H9 (cell line): ENCODE measurements at regions not wholly inside any gene's neighbourhood (a gene's known extent, or its start where the extent isn't known, plus 50 kb on each side); places are given as distances from the start of the nearest gene placed in this dataset.

Experiments
- DNase-seq: peaks from one replicate; pipeline ENCODE4 v3.0.0-alpha.2; 2017
- H2AFZ ChIP-seq: one replicate; pipeline ENCODE4 v1.6.1; 2013; ENCODE audit warnings: mild to moderate bottlenecking, low read length, control low read depth, moderate library complexity
- H2AK5ac ChIP-seq: 2 replicates; pipeline ENCODE4 v1.6.1; 2013; ENCODE audit warnings: low read length, control low read depth, mixed read lengths; ENCODE audit not compliant: insufficient read length
- H2BK120ac ChIP-seq: one replicate; pipeline ENCODE4 v1.6.1; 2013; ENCODE audit warnings: low read depth, mild to moderate bottlenecking, low read length, control low read depth, inconsistent platforms; ENCODE audit not compliant: poor library complexity, severe bottlenecking
- H2BK12ac ChIP-seq: 2 replicates; pipeline ENCODE4 v1.6.1; 2013; ENCODE audit warnings: low read length, control low read depth, mixed read lengths, low read depth; ENCODE audit not compliant: insufficient read length
- H2BK15ac ChIP-seq: 2 replicates; pipeline ENCODE4 v1.6.1; 2013; ENCODE audit warnings: low read depth, low read length, control low read depth
- H2BK20ac ChIP-seq: one replicate; pipeline ENCODE4 v1.6.1; 2013; ENCODE audit warnings: low read depth, mild to moderate bottlenecking, low read length, control low read depth, inconsistent platforms; ENCODE audit not compliant: poor library complexity, severe bottlenecking
- H2BK5ac ChIP-seq: 2 replicates; pipeline ENCODE4 v1.6.1; 2013; ENCODE audit warnings: low read length, control low read depth, mixed read lengths; ENCODE audit not compliant: insufficient read length
- H3K14ac ChIP-seq: 2 replicates; pipeline ENCODE4 v1.6.1; 2013; ENCODE audit warnings: low read length, control low read depth; ENCODE audit not compliant: insufficient read depth
- H3K18ac ChIP-seq: 2 replicates; pipeline ENCODE4 v1.6.1; 2013; ENCODE audit warnings: low read depth, mild to moderate bottlenecking, mixed read lengths, low read length, control low read depth; ENCODE audit not compliant: insufficient read length
- H3K23ac ChIP-seq: 2 replicates; pipeline ENCODE4 v1.6.1; 2013; ENCODE audit warnings: low read length, control low read depth, mixed read lengths, low read depth; ENCODE audit not compliant: insufficient read length
- H3K23me2 ChIP-seq: 2 replicates; pipeline ENCODE4 v1.6.1; 2013; ENCODE audit warnings: low read depth, mild to moderate bottlenecking, mixed read lengths, low read length, control low read depth; ENCODE audit not compliant: insufficient read length, poor library complexity, severe bottlenecking
- H3K27ac ChIP-seq: 2 replicates; pipeline ENCODE4 v1.5.1; 2013; ENCODE audit warnings: low read length, control low read depth, mixed read lengths, low read depth; ENCODE audit not compliant: insufficient read length
- H3K27me3 ChIP-seq: 2 replicates; pipeline ENCODE4 v1.6.1; 2013; ENCODE audit warnings: low read length, control low read depth, inconsistent platforms; ENCODE audit not compliant: insufficient read depth
- H3K4ac ChIP-seq: 2 replicates; pipeline ENCODE4 v1.6.1; 2013; ENCODE audit warnings: low read depth, mild to moderate bottlenecking, control low read depth, inconsistent platforms, low read length, moderate library complexity
- H3K4me1 ChIP-seq: 2 replicates; pipeline ENCODE4 v1.6.1; 2013; ENCODE audit warnings: low read length, control low read depth, inconsistent platforms; ENCODE audit not compliant: insufficient read depth
- H3K4me2 ChIP-seq: 2 replicates; pipeline ENCODE4 v1.6.1; 2013; ENCODE audit warnings: low read length, control low read depth, mixed read lengths; ENCODE audit not compliant: insufficient read length, insufficient read depth
- H3K56ac ChIP-seq: 2 replicates; pipeline ENCODE4 v1.6.1; 2013; ENCODE audit warnings: low read depth, mild to moderate bottlenecking, mixed read lengths, low read length, control low read depth; ENCODE audit not compliant: insufficient read length
- H3K79me1 ChIP-seq: 2 replicates; pipeline ENCODE4 v1.6.1; 2013; ENCODE audit warnings: low read depth, mild to moderate bottlenecking, moderate library complexity, low read length, control low read depth, inconsistent platforms; ENCODE audit not compliant: insufficient read depth, poor library complexity, severe bottlenecking
- H3K79me2 ChIP-seq: 2 replicates; pipeline ENCODE4 v1.6.1; 2013; ENCODE audit warnings: low read length, control low read depth, inconsistent platforms; ENCODE audit not compliant: insufficient read depth
- H3K9ac ChIP-seq: 2 replicates; pipeline ENCODE4 v1.6.1; 2013; ENCODE audit warnings: low read length, control low read depth, mixed read lengths; ENCODE audit not compliant: insufficient read length; ENCODE audit errors: extremely low read depth
- H3K9me3 ChIP-seq: one replicate; pipeline ENCODE4 v1.6.1; 2013; ENCODE audit warnings: low read depth, low read length, inconsistent platforms; ENCODE audit not compliant: control insufficient read depth
- H3T11ph ChIP-seq: one replicate; pipeline ENCODE4 v1.6.1; 2013; ENCODE audit warnings: mild to moderate bottlenecking, low read length, control low read depth, inconsistent platforms
- H4K20me1 ChIP-seq: one replicate; pipeline ENCODE4 v1.6.1; 2013; ENCODE audit not compliant: control insufficient read depth, insufficient read length, insufficient read depth
- H4K5ac ChIP-seq: 2 replicates; pipeline ENCODE4 v1.6.1; 2013; ENCODE audit warnings: low read depth, mild to moderate bottlenecking, mixed read lengths, low read length, control low read depth; ENCODE audit not compliant: insufficient read length
- H4K8ac ChIP-seq: replicated peaks from 2 replicates; pipeline ENCODE4 v1.6.1; 2013; ENCODE audit warnings: low read length, control low read depth, mixed read lengths, low read depth; ENCODE audit not compliant: insufficient read length
- H4K91ac ChIP-seq: 2 replicates; pipeline ENCODE4 v1.6.1; 2013; ENCODE audit warnings: low read depth, mild to moderate bottlenecking, moderate library complexity, mixed read lengths, low read length, control low read depth; ENCODE audit not compliant: insufficient read length
- H3K27ac Mint-ChIP-seq, 3 experiments: 2 replicates in 2 of 3; 3 replicates in 1 of 3; pipeline ENCODE4 v1.8.0; 2020 to 2021; ENCODE audit warnings: mixed read lengths in 3 of 3, mild to moderate bottlenecking in 1 of 3, moderate library complexity in 1 of 3
- H3K27me3 Mint-ChIP-seq: 2 replicates; pipeline ENCODE4 v1.8.0; 2021; ENCODE audit warnings: low read depth, mild to moderate bottlenecking, moderate library complexity, mixed read lengths
- H3K36me3 Mint-ChIP-seq, 3 experiments: 2 replicates in 2 of 3; 3 replicates in 1 of 3; pipeline ENCODE4 v1.8.0; 2020 to 2021; ENCODE audit warnings: low read depth in 3 of 3, mixed read lengths in 3 of 3; ENCODE audit not compliant: insufficient read depth in 1 of 3
- H3K4me1 Mint-ChIP-seq, 2 experiments: 2 replicates each; pipeline ENCODE4 v1.8.0; 2020; ENCODE audit warnings: mixed read lengths in 2 of 2
- H3K4me3 Mint-ChIP-seq, 2 experiments: 2 replicates in 1 of 2; 3 replicates in 1 of 2; pipeline ENCODE4 v1.8.0; 2020 to 2021; ENCODE audit warnings: mild to moderate bottlenecking in 2 of 2, mixed read lengths in 2 of 2, moderate library complexity in 1 of 2
- H3K9me3 Mint-ChIP-seq, 2 experiments: 2 replicates in 1 of 2; 3 replicates in 1 of 2; pipeline ENCODE4 v1.8.0; 2020; ENCODE audit warnings: mild to moderate bottlenecking in 2 of 2, mixed read lengths in 2 of 2, moderate library complexity in 1 of 2
- CTCF ChIP-seq: fragments of 200-600 bp; sonication (generic); conservative IDR thresholded peaks from 3 replicates; pipeline ENCODE4 v1.8.0; 2021; ENCODE audit warnings: antibody characterized with exemption, mild to moderate bottlenecking
- WGBS: extraction: QIAGEN DNeasy Blood & Tissue Kit; methylation state at CpG from one replicate; pipeline ENCODE4 v1.1.7; 2013; ENCODE audit warnings: missing lambda C conversion rate, low lambda C conversion rate, mixed read lengths; ENCODE audit not compliant: insufficient read length; ENCODE audit errors: extremely low coverage; 5-methylcytosine and 5-hydroxymethylcytosine counted together

GRCh38 chr13:55000844-55001243 lies 1972.2 kb downstream of the OLFM4 start:
- no peak overlapping the region for H2BK20ac ChIP-seq
- H2BK5ac ChIP-seq: no peak overlapping the region
- no peaks in the 10 kb centered on the region for H3K27me3 Mint-ChIP-seq
- no peak overlapping the region for H3K14ac ChIP-seq
- H2AFZ ChIP-seq: no peak overlapping the region
- H3K4ac ChIP-seq: no peak overlapping the region
- peak; percentile 91 for DNase-seq
- H2BK12ac ChIP-seq: no peak overlapping the region
- H2BK120ac ChIP-seq: no peak overlapping the region
- H3K79me1 ChIP-seq: no peaks in the 10 kb centered on the region
- H3K23ac ChIP-seq: no peak overlapping the region
- H4K8ac ChIP-seq: no peak overlapping the region
- H3K4me3 Mint-ChIP-seq: peak overlapping the region in 1 of 2 experiments; percentile 37; a peak in 4 of 5 replicates
- H3K4me1 Mint-ChIP-seq: peaks cover 52 to 59% of the 10 kb centered on the region in 2 experiments
- H3K27me3 ChIP-seq: no peaks in the 10 kb centered on the region
- peaks cover 44 to 56% (median 49%) of the 10 kb centered on the region in 3 experiments for H3K36me3 Mint-ChIP-seq
- no peak overlapping the region for H3K18ac ChIP-seq
- no peak overlapping the region for H2AK5ac ChIP-seq
- no peak overlapping the region for H3K4me2 ChIP-seq
- H2BK15ac ChIP-seq: no peak overlapping the region
- no peaks in the 10 kb centered on the region for H3K23me2 ChIP-seq
- H4K91ac ChIP-seq: no peak overlapping the region
- H3K27ac Mint-ChIP-seq: peak overlapping the region; percentile 89 to 98 (median 93); a peak in 6 of 7 replicates
- no peaks in the 10 kb centered on the region for H4K20me1 ChIP-seq
- H4K5ac ChIP-seq: no peak overlapping the region
- H3K9me3 ChIP-seq: peaks cover 11% of the 10 kb centered on the region
- peak overlapping the region; percentile 5 for H3K27ac ChIP-seq
- no CpG with 5 or more reads among the region's 5 CpGs for WGBS
- H3K9ac ChIP-seq: no peak overlapping the region
- H3K79me2 ChIP-seq: no peaks in the 10 kb centered on the region
- TF ChIP-seq CTCF: no peak
- H3K4me1 ChIP-seq: peaks cover 9% of the 10 kb centered on the region; the same call in 1 of the 2 replicates
- peaks cover 24 to 40% of the 10 kb centered on the region in 2 experiments for H3K9me3 Mint-ChIP-seq
- no peak overlapping the region for H3T11ph ChIP-seq
- H3K56ac ChIP-seq: no peak overlapping the region
